NCI-H1436 treated with DMSO at 0.1 percent for 48 hours (cell line): ENCODE measurements at regions not wholly inside any gene's neighbourhood (a gene's known extent, or its start where the extent isn't known, plus 50 kb on each side); places are given as distances from the start of the nearest gene placed in this dataset.

Experiments used
- DNase-seq: peaks from one replicate; lab custom pipeline; 2025; lab: John Stamatoyannopoulos, UW

DNA sequence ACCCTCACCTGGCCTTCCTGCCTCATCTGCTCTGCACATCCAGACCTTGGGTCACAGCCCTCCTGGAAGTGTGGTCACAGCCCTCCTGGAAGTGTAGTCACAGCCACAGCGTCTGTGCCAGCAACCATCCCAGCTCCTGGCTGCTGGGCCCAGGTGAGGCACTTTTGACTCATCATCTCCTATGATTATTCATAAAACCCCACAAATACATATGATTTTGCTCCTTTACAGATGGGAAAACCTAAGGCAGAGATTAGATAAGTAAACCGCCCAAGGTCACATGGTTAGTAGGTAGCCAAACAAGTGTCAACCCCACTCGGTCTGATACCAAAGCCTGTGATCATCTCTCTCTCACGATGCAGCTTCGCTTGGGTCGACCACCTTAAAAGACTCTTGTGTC, 94.3 kb downstream of the PRLHR start:
- no peak for DNase-seq

DNA sequence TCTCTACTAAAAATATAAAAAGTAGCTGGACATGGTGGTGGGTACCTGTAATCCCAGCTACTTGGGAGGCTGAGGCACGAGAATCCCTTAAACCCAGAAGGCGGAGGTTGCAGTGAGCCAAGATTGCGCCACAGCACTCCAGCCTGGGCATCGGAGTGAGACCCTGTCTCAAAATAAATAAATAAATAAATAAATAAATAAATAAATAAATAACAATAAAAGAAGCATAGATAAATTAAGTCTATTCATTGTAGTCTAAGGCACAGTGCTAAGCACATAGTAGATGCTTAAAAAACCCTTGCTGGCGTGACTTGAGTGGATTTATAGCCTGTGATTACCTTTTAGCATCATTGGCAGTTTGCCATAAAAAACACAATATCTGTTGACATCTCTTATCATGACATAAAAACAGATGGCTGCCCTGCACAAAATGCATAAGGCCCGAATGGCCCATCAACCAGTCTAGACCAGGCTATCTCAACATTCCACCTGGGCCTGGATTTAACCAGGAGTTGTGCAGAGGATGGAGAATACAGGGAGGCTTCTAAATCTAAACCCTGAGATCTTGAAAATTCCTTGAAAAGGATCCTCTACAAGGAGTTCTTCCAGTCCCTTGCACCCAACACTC, 94.9 kb downstream of the PRLHR start:
- no peak for DNase-seq

DNA sequence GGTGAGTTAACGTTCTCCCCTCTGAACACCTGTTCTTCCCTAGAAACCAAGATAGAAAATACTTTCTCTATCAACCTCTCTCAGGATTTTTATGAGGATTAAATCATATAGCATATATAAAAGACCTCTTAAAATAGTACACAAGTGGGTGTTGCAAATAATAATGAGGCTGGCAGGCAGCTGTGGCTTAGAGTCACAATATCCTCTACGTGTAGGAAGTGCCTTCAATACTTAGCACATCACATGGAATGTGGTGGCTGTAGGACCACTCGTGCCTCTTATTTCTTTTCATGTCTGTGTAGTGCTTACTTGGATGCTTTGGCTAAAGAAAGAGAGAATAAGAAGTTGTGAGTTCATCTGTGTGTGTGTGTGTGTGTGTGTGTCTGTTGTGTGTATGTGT, 96.3 kb downstream of the PRLHR start:
- no peak for DNase-seq

DNA sequence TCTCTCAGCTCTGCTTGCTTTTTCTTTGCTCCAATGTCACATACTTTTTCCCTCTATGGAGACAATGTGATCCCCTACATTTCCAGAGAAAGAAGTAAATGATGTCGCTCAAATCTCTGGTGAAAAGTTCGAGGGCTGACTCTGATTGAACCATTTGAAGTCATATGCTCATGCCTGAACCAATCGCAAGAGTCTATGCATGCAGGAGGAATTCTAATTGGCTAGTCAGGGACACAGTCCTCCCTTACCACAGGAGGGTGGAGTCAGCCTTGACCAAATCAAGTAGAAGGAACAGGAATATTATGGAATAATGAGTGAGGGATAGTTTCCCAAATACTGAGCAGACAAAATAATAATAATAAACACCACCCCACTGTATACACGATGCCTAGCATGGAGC, 96.8 kb downstream of the PRLHR start:
- DNase-seq, result no peak

DNA sequence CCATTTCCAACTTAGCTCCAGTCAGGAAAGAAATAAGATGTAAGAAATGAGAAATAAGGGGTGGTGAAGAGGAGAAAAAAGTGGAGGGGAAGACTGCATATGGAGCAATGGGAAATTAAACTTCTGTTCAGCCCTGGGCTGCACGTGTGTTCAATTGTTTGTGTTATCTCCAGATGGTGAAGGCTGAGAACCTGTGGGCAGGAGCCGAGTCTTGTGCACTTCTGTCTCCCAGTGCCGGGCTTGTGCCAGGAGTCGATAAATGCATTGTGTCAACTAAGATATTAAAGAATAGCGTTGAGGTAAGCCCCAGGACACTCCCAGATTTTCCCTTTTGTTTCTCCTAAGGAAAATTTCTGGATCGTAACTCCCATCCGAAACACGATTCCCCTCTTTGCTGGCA, 98.2 kb downstream of the PRLHR start:
- no peak for DNase-seq

DNA sequence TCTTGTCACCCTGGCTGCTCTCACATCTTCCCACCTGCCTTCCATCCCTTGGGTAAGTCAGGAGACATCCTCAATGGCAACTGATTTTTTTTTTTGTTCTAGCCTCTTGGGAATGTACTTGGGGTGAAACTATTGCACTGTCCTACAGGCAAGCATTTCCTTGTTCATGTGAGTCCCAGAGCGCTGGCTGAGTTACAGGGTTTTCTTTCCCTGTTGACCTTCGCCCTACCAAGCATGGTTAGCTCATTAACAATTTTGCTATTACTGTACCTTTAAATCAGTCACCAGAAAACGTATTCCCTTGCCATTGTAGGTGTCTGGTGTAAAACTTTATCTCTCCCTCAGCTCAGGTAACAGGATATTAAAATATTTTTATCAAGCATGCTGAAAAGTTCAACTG, 98.9 kb downstream of the PRLHR start:
- no peak for DNase-seq

DNA sequence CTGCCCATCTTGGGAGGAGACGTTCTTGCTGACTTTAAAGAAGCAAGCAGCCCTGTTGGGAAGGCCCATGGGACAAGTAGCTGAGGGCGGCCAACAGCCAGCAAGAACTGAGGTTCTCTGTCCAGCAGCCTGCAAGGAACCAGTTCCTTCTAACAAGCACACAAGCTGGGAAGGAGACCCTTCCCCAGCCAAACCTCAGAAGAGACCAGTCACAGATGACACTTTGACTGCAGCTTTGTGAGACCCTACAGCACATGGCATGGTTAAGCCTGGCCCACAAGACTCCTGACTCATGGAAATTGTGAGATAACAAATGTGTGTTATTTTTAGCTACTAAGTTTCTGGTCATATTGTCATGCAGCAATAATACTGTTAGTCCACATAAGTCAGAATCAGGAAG, 99.9 kb downstream of the PRLHR start:
- no peak for DNase-seq

DNA sequence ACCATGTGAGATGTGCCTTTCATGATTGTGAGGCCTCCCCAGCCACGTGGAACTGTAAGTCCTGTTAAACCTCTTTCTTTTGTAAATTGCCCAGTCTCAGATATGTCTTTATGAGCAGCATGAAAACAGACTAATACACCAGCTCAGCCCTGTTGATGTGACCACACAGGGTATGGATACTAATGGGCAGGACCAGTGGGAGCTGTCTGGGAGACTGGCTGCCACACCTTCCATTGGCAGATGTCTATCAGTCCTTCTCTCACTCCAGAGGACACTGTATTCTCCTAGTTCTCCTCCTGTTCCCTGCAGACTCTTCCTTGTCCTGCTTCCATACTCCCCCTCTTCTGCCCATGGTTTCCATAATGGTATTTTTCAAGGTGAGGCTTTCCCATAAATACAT, 104.4 kb downstream of the PRLHR start:
- DNase-seq, result no peak

DNA sequence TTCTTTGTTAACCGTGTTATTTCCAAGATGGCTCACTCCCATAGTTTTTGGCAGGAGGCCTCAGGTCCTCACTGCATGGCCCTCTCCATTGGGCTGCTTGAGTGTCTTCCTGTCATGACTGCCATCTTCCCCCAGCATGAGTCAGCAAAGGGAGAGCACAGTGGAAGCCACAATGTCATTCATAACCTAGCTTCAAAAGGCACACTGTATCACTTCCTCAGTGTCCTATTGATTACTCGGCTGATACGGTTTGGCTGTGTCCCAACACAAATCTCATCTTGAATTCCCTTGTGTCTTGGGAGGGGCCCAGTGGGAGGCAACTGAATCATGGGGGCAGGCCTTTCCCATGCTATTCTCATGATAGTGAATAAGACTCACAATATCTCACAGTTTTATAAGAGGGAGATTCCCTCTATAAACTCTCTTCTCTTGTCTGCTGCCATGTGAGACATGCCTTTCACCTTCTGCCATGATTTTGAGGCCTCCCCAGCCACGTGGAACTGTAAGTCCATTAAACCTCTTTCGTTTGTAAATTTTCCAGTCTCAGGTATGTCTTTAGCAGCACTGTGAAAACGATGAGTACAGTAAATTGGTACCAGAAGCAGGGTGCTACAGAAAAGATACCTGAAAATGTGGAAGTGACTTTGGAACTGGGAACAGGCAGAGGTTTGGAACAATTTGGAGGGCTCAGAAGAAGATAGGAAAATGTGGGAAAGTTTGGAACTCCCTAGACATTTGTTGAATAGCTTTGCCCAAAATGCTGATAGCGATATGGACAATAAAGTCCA, 106.5 kb downstream of the PRLHR start:
- DNase-seq, result no peak

DNA sequence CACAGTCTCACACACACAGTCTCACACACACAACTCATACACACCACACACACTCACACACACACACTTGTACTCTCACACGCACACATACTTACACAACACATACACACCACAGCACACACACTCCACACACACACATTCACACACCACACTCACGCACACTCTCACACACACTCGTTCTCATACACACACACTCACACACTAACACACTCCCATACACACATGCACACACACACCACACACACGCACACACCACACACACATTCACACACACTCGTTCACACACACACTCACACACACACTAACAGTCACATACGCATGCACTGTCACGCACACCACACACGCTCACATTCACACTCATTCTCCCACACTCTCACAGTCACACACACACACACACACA, 109.8 kb downstream of the PRLHR start:
- DNase-seq, result no peak

DNA sequence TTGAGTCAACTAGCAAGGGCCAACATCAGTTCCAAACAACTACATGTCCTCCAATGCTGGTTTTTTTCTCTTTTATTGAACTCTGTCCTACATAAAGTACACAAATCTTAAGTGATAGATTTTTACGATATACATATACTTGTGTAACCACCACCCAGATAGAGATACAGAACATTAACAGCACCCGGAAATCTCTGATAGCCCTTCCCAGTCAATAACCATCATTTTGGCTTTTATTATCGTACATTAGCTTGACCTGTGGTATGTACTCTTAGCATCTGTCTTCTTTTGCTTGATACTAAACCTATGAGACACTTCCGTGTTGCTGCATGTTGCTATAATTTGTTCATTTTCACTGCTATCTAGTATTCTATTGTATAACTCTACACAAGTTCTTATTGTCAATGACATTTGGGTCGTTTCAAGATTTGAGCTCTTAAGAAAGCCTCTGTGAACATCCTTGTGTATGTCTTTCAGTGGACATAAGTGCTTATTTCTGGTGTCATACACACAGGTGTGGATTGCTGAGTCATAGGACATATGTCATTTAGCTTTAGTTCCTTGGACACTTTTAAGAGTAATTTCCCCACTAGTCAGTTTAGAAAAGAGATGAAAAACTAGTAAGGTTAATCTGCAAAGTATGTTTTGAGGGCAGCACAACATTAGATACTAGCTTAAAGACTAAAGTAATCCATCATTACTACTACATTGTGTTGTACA, 111.1 kb downstream of the PRLHR start:
- no peak for DNase-seq

DNA sequence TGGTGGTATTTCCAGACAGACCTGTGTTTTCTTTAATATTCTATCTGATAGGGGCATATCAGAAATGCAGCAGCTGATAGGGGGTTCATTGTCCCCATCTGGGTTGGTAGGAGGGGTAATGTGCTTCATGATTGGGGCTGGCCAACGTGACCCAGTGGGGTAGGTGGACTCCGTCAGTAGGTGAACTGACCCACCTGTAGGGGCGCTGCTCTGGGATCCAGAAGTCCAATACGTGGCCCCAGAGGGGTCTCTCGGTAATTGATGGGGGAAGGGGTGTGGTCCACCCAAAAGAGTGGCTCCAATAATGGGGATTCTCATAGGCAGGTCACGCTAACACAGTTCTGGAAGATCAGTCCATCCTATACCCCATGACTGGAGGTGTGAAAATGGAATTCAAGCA, 112.0 kb downstream of the PRLHR start:
- no peak for DNase-seq

DNA sequence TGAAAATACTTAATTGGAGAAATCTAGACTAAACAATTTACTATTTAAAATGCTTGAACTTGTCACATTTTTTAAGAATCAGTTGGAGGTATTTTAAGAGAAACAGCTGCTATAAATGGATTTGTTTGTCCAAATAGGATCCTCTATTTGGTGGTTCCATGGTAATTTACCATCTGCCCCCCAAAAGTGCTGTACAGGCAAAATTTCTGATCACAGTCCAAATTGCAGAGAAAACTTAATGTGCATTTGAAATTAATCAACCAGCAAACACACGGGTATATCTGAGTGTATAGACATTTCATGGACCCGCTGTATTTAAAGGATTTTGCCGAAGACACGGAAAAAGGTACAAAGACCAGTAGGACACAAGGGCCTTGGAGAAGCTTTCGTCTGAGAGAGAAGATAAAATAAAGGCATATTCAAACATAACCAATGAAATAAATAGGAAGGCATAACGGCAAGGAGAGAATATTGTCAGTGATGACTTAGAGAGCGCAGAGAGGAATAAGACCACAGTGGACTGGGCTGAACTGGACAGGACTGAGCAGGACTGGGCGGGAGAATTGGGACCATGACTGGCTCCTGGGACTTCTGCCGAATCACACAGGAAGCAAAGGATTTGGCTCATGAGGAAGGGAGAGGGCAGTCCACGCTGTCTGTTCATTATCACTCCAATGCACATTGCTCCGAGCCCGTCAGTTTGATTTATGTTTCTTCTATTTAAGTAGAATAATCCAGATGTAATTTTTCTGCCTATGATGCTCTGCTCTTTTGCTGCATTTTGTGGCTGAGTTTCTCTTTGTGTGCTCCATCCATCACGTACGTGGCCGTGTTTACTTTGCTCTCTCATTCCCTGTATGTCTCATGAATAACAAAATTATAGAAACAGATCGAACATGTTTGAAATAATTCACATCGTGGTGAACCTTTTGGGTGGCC, 112.8 kb downstream of the PRLHR start:
- no peak for DNase-seq

DNA sequence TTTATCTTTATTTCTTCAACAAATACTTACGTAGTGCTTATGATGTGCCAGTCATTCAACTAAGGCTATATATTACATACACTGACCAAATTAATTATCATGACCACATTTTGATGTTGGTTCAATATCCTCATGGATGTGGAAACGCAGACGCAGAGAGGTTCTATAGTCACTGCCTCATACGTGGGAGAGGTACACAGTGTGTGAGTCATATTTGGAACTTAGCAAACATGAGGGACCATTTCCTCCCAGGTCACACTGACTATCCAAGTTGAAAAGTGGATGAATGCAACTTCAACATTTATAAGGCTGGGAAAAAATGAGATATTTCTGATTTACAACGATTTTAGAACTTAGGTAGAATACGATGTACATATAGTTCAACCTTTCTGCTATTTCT, 113.6 kb downstream of the PRLHR start:
- DNase-seq, result no peak

DNA sequence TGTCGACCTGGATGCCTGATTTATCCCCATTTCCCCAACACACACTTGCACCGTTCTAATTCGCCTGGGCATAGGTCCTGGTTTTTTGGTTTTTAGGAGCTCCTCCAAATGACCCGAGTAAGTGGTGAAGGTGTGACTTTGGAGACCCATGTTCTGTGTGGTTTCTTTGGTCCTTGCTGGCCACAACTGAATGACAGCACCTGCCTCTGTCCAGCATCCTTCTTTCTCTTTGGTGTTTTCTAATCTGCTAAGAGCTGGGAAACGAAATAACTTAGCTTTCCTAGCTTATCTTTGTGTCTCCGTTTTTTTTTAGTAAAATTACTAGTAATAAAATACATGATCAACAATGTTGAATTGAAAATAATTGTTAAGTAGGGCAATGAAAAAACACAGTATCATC, 120.2 kb downstream of the PRLHR start:
- no peak for DNase-seq

DNA sequence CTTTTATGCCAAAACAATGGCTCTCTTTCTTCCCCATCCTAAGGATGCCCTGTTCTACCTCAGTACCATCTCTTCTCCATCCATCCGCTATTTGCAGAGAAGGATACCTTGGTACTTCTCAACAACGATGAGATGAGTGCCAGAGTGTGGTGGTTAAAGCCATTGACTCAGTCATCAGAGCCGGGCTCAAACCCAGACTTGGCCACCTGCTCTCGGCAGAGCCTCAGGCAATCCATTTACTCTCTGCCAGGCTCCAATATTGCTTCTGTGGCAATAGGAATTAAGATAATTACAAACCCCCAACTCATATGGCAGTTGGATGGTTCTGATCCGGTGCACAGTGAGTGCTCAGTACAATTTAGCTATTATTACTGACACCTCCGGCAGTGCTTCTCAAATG, 121.3 kb downstream of the PRLHR start:
- DNase-seq, result peak; percentile 69

DNA sequence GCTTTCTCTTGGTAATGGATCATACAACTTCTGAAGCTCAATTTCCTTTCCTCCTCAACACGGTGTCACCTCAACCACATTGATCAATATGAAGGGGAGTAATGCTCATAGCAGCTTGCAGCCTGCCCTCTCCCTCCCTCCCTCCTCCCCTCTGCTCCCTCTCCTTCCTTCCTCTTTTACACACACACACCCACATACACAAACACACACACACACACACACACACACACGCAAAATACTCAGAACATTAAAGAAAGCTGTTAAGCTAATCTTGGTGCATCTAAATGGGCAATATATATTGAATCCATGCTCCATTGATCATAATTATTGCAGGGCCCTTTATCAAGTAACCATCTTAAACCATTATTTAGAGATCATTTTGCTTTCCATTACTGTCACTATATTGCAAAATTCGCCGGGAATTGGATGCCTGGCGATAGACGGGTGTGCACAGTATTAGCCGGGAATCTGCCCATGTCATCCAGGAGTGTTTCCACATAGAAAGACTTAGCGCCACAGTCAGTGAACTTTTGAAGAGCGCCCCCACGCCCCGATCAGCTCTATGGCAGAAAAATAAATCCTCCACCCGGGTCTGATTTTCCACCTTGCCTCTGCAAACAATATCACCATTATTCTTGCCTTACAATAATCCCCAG, 122.0 kb downstream of the PRLHR start:
- DNase-seq, result peak; percentile 14

DNA sequence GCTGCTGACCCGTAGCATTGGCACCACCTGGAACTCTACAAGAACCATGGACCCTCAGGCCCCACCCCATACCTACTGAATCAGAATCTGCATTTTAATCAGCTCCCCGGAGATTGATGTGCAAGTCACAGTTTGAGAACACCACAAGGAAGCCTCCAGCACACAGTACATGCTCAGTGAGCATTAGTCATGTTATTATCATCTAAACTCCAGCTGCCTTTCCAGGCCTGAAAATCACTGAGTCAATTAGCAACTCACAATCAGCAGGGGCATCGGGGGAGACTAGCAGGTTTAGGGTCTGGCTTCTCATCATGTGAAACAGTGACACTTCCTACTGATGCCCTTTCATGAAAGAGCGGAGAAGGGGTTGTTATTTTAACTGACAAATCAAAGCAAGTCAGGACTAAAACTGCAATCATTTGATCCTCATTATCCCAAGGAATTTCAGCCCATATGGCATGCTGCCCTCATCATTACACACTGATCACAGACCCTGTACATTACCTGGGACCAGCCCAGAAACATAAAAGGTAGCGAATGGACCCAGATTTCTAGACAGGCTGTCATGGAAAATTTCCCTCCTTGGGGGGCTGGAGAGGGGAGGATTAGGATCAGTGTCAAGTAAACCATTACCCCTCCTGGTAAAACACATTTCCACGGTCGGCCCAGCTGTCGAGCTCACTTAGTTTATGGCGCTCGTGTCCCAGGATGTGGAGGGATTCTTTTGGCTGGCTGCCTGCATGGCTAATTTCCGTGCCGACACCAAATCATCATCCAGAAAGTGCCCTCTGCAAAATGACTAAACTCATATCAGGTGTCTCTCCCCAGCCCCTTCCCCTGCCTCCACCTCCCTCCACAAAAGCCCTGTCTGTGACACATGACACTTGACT, 122.8 kb downstream of the PRLHR start:
- DNase-seq, result no peak

DNA sequence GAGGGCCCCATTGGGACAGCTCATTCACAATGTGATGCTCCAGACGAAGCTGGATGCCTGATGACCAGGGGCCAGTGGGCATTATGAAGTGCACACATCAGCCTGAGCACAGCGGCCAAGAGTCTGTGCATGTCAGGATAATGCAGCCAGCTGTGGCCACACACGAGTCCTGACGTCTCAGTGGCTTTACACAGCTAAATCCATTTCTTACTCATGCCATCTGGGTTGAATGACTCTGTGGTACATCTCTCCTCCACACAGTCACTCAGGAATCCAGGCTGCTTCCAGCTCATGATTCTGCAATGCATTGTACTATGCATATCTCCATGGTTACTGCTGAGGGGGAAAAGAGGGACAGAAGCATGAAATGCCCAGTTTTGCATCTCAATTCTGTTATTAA, 123.6 kb downstream of the PRLHR start:
- no peak for DNase-seq

DNA sequence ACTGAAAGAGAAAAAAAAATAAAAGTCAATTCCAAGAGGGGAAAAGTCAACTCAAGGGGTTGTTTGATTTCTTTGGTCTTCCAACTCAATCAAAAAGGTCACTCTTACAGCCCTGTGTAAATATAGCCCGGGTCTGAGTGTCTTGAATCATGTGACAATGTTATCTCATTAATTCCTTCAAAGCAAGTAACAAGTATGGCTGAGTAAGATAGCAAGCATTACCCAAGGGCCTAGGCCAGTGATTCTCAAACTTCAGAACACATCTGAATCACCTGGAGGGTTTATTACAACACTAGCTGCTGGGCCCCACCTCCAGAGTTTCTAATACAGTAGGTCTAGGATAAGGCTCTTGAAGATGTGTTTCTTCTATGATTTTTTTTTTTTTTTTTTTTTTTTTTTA, 125.0 kb downstream of the PRLHR start:
- no peak for DNase-seq

DNA sequence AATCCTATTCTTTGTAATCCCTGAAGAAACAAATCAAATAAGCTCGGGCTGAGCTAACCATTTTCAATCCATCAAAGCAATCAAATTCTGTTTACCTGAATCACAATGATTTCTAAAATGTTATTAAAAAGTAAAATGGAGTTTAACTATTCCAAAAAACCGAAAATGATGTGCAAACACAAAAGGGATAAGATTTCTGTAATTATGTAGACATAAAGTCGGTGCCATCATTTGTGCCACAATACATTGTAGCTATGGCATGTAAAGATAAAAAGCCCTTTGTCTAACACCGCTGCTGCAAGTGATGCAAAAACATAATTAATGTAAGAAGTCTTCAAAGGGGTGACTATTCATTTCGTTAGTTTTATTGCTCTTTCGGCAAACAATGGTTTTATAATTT, 125.1 kb upstream of the FAM204A start:
- DNase-seq, result no peak
